ENCODE measurements at regions not wholly inside any gene's neighbourhood (a gene's known extent, or its start where the extent isn't known, plus 50 kb on each side); places are given as distances from the start of the nearest gene placed in this dataset.

GRCh38 chr6:15016813-15017212 lies 229.1 kb upstream of the JARID2 start (continued):
- TF ChIP-seq E2F5 (CRISPR knock-in tag; IDR thresholded peaks at IDR 0.05) (no peak), ZMAT4 (CRISPR knock-in tag; IDR thresholded peaks at IDR 0.05) (no peak)

GRCh38 chr6:15017261-15017660 lies 228.6 kb upstream of the JARID2 start:
- peak; percentile 61 for ATAC-seq
- ChIA-PET CTCF (no interaction called here), POLR2A (no interaction called here)
- peaks cover 53% of the 10 kb centered on the region for H3K4me1 Mint-ChIP-seq
- peaks cover 24% of the 10 kb centered on the region for H3K36me3 Mint-ChIP-seq
- H3K27ac Mint-ChIP-seq = peak overlapping the region; percentile 82
- H3K4me3 Mint-ChIP-seq = peak overlapping the region; percentile 12; the same call in 1 of the 2 replicates
- peak; percentile 76 for DNase-seq (ENCODE audit: low spot score)
- no peaks in the 10 kb centered on the region for H3K27me3 Mint-ChIP-seq (ENCODE audit: low read depth)
- peaks cover 14% of the 10 kb centered on the region for H3K9me3 Mint-ChIP-seq
- TF ChIP-seq TEAD1 (CRISPR knock-in tag; IDR thresholded peaks at IDR 0.05) = no peak; the same call in 1 of the 2 replicates
- TF ChIP-seq PRRX2 (CRISPR knock-in tag; IDR thresholded peaks at IDR 0.05) = no peak
- TF ChIP-seq NFYB (CRISPR knock-in tag; conservative IDR thresholded peaks at IDR 0.05; ENCODE audit: low read depth) = no peak
- no peak for TF ChIP-seq PREB (CRISPR knock-in tag; IDR thresholded peaks at IDR 0.05; ENCODE audit: borderline replicate concordance)
- no peak for TF ChIP-seq HMGA2 (CRISPR knock-in tag; IDR thresholded peaks at IDR 0.05)
- no peak for TF ChIP-seq RELA (CRISPR knock-in tag; IDR thresholded peaks at IDR 0.05; ENCODE audit: borderline replicate concordance)
- TF ChIP-seq ZNF121 (CRISPR knock-in tag; IDR thresholded peaks at IDR 0.05) = 0 out of 2 replicates have a peak, but pooled peaks have one; percentile 34
- no peak for TF ChIP-seq FOXJ3 (CRISPR knock-in tag; IDR thresholded peaks at IDR 0.05; ENCODE audit: borderline replicate concordance)
- no peak for TF ChIP-seq EMX1 (CRISPR knock-in tag; IDR thresholded peaks at IDR 0.05)
- no peak for TF ChIP-seq GRHL2 (CRISPR knock-in tag; IDR thresholded peaks at IDR 0.05; ENCODE audit: insufficient replicate concordance, severe bottlenecking)
- no peak for TF ChIP-seq ATF3 (CRISPR knock-in tag; conservative IDR thresholded peaks at IDR 0.05)
- TF ChIP-seq SP1 (CRISPR knock-in tag; conservative IDR thresholded peaks at IDR 0.05) = peak; percentile 70

- H3K4me3 Mint-ChIP-seq = peak overlapping the region; percentile 12; the same call in 1 of the 2 replicates
- peak overlapping the region; percentile 82 for H3K27ac Mint-ChIP-seq
- ATAC-seq = no peak
- DNase-seq (ENCODE audit: low spot score) = no peak
- H3K27me3 Mint-ChIP-seq (ENCODE audit: low read depth) = no peaks in the 10 kb centered on the region
- peaks cover 9% of the 10 kb centered on the region for H3K9me3 Mint-ChIP-seq
- POLR2A ChIA-PET = no interaction called here
- CTCF ChIA-PET = no interaction called here
- H3K4me1 Mint-ChIP-seq = peaks cover 55% of the 10 kb centered on the region
- H3K36me3 Mint-ChIP-seq = peaks cover 20% of the 10 kb centered on the region
- TF ChIP-seq ATF2 (CRISPR knock-in tag; IDR thresholded peaks at IDR 0.05; ENCODE audit: borderline replicate concordance, low read depth) (no peak), ZNF425 (CRISPR knock-in tag; conservative IDR thresholded peaks at IDR 0.05) (no peak), OVOL2 (CRISPR knock-in tag; IDR thresholded peaks at IDR 0.05; ENCODE audit: borderline replicate concordance) (no peak), KAT7 (CRISPR knock-in tag; IDR thresholded peaks at IDR 0.05; ENCODE audit: borderline replicate concordance) (no peak), ZMAT4 (CRISPR knock-in tag; IDR thresholded peaks at IDR 0.05) (no peak), FOXP4 (CRISPR knock-in tag; IDR thresholded peaks at IDR 0.05) (no peak), FOXP1 (CRISPR knock-in tag; IDR thresholded peaks at IDR 0.05; ENCODE audit: borderline replicate concordance) (no peak), CBFB (CRISPR knock-in tag; IDR thresholded peaks at IDR 0.05; ENCODE audit: low read depth) (no peak), MLX (CRISPR knock-in tag; IDR thresholded peaks at IDR 0.05) (no peak), ZNF219 (CRISPR knock-in tag; IDR thresholded peaks at IDR 0.05; ENCODE audit: borderline replicate concordance) (no peak), USF2 (CRISPR knock-in tag; IDR thresholded peaks at IDR 0.05) (no peak)
These were observed 228.1 kb upstream of the JARID2 start for GRCh38 chr6:15017803-15018202.
